ENCODE measurements at regions not wholly inside any gene's neighbourhood (a gene's known extent, or its start where the extent isn't known, plus 50 kb on each side); places are given as distances from the start of the nearest gene placed in this dataset.
A peak's percentile ranks its signal among the peaks of the same experiment; 100 is the strongest.

- TF ChIP-seq, protein P1, sequence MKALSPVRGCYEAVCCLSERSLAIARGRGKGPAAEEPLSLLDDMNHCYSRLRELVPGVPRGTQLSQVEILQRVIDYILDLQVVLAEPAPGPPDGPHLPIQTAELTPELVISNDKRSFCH (CRISPR knock-in tag; IDR thresholded peaks at IDR 0.05) = no peak
- TF ChIP-seq, protein P1 (tag; IDR thresholded peaks at IDR 0.05) = peak; percentile 86
- TF ChIP-seq SRSF7 (optimal IDR thresholded peaks at IDR 0.05; ENCODE audit: low read depth, low read length) (no peak), HDAC6 (IDR thresholded peaks at IDR 0.05; ENCODE audit: low read depth, low read length) (no peak), ZNF224 (CRISPR knock-in tag; IDR thresholded peaks at IDR 0.05) (no peak), NEUROD1 (IDR thresholded peaks at IDR 0.05; ENCODE audit: borderline replicate concordance, low read depth, low read length, partially characterized antibody) (no peak), RFX5 (IDR thresholded peaks at IDR 0.05; ENCODE audit: low read depth, low read length) (no peak), FOXK2 (conservative IDR thresholded peaks at IDR 0.05 in 1 of 2, IDR thresholded peaks at IDR 0.05 in 1 of 2; ENCODE audit: low read depth in 2 of 2) (peak; percentile 67 to 68), NFIC (IDR thresholded peaks at IDR 0.05) (peak; percentile 79), ZNF384 (IDR thresholded peaks at IDR 0.05; ENCODE audit: low read depth, low read length) (no peak), LCOR (CRISPR knock-in tag; IDR thresholded peaks at IDR 0.05) (peak; percentile 71; the same call in 1 of the 2 replicates), COPS2 (conservative IDR thresholded peaks at IDR 0.05) (no peak), NCOR1 (IDR thresholded peaks at IDR 0.05) (peak; percentile 89), SREBF2 (CRISPR knock-in tag; IDR thresholded peaks at IDR 0.05) (no peak), ZBTB8A (IDR thresholded peaks at IDR 0.05; ENCODE audit: partially characterized antibody) (no peak), REST (IDR thresholded peaks at IDR 0.05; ENCODE audit: borderline replicate concordance) (peak; percentile 98), REST (CRISPR knock-in tag; IDR thresholded peaks at IDR 0.05; ENCODE audit: low read depth) (no peak), SMC3 (conservative IDR thresholded peaks at IDR 0.05; ENCODE audit: insufficient read depth, low read depth, low read length) (0 out of 2 replicates have a peak, but pooled peaks have one; percentile 7), SMAD3 (CRISPR knock-in tag; conservative IDR thresholded peaks at IDR 0.05) (0 out of 2 replicates have a peak, but pooled peaks have one; percentile 41)
- TF ChIP-seq, protein P2, sequence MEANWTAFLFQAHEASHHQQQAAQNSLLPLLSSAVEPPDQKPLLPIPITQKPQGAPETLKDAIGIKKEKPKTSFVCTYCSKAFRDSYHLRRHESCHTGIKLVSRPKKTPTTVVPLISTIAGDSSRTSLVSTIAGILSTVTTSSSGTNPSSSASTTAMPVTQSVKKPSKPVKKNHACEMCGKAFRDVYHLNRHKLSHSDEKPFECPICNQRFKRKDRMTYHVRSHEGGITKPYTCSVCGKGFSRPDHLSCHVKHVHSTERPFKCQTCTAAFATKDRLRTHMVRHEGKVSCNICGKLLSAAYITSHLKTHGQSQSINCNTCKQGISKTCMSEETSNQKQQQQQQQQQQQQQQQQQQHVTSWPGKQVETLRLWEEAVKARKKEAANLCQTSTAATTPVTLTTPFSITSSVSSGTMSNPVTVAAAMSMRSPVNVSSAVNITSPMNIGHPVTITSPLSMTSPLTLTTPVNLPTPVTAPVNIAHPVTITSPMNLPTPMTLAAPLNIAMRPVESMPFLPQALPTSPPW (CRISPR knock-in tag; IDR thresholded peaks at IDR 0.05) = 0 out of 2 replicates have a peak, but pooled peaks have one; percentile 19
Observed at GRCh38 chr1:191888996-191889622, 269.2 kb upstream of the RGS18 start (continued).
